ENCODE measurements at regions not wholly inside any gene's neighbourhood (a gene's known extent, or its start where the extent isn't known, plus 50 kb on each side); places are given as distances from the start of the nearest gene placed in this dataset.

DNA sequence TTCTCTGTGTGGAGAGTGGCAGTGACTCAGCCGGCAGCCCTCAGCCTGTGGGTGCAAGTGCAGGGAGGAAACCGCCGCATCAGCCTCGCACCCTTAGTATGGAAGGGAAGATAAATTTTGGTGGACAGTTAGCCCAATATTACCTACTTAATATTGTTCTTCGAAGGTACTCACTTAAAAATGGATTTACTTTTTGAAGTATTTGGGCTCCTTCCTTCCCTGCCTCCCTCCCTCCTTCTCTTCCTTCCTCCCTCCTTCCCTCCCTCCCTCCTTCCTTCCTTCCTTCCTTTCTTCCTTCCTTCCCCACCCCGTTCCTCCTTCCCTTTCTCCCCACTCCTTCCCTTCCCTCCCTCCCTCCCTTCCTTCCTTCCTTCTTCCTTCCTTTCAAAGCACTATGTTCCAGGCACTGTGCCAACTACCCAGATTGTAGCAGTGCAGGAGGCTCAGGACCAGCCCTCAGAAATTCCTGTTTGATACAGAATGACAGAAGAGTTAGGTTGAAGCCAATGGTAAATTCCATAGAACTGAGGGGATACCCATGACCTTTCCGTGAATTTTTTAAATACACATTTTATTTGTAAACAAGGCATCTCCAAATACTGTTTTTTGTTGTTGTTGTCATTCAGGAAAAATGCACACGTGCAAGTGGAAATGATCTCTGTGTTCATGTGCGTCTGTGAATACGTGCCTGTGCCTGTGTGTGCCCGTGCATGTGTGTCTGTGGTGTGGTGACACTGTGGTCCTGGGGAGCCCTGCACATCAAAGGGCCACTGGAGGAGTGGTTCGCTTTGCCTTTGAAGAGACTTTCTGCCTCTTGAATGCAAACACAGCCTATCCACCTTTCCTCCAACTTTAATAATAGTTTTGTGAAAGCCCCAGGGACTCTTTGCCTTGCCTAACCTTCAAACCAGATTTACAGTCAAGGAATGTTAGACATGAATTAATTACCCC is 141.7 kb downstream of the EDN3 start:
- Histone ChIP-seq H3K4me3 (ENCODE audit: low read length) (no peak overlapping the region), H3K4me1 (ENCODE audit: control insufficient read depth, insufficient read depth, low read length) (no peaks in the 10 kb centered on the region), H3K27ac (ENCODE audit: low read length) (no peak overlapping the region), H3K9me3 (ENCODE audit: control insufficient read depth, insufficient read depth, low read length) (no peaks in the 10 kb centered on the region), H3K27me3 (ENCODE audit: control insufficient read depth, insufficient read depth, low read length) (no peaks in the 10 kb centered on the region), H3K36me3 (ENCODE audit: control insufficient read depth, insufficient read depth, low read length) (no peaks in the 10 kb centered on the region)
- H3K4me3 Mint-ChIP-seq: no peak overlapping the region
- no peaks in the 10 kb centered on the region for H3K4me1 Mint-ChIP-seq
- no peak for DNase-seq
- intact Hi-C loops (cut with micrococcal nuclease): no loop called here
- H3K9me3 Mint-ChIP-seq: no peaks in the 10 kb centered on the region
- TF ChIP-seq, protein P1, sequence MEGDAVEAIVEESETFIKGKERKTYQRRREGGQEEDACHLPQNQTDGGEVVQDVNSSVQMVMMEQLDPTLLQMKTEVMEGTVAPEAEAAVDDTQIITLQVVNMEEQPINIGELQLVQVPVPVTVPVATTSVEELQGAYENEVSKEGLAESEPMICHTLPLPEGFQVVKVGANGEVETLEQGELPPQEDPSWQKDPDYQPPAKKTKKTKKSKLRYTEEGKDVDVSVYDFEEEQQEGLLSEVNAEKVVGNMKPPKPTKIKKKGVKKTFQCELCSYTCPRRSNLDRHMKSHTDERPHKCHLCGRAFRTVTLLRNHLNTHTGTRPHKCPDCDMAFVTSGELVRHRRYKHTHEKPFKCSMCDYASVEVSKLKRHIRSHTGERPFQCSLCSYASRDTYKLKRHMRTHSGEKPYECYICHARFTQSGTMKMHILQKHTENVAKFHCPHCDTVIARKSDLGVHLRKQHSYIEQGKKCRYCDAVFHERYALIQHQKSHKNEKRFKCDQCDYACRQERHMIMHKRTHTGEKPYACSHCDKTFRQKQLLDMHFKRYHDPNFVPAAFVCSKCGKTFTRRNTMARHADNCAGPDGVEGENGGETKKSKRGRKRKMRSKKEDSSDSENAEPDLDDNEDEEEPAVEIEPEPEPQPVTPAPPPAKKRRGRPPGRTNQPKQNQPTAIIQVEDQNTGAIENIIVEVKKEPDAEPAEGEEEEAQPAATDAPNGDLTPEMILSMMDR (IDR thresholded peaks at IDR 0.05): no peak
- WGBS (ENCODE audit: insufficient coverage): 42% methylated on average over 8 of the region's 12 CpGs
- no peak overlapping the region for H3K27ac Mint-ChIP-seq
- ATAC-seq: no peak
- H3K27me3 Mint-ChIP-seq (ENCODE audit: low read depth in 2 of 2): peaks cover 24 to 57% of the 10 kb centered on the region in 2 donors
- no peaks in the 10 kb centered on the region for H3K36me3 Mint-ChIP-seq

DNA sequence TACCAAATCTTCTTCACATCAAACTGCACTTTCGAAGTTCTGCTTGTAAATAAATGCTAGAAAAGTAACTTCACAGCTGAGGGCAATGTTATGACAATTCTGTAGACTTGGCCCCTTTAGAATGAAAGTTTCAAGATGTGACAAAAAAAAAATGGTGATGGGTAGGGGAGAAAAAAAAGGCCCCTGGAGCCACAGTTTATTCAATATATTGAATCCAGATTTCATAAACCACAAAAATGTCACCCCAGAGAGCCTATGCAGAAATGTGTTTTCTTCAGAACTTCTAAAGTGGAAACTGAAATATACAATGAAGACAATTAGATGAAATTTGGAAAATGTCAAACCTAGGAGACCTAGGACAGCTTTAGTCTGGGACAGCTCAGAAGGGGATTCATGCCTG is 143.1 kb downstream of the EDN3 start:
- Mint-ChIP-seq H3K4me3 (no peak overlapping the region), H3K9me3 (no peaks in the 10 kb centered on the region), H3K27me3 (ENCODE audit: low read depth in 2 of 2) (peaks cover 32 to 65% of the 10 kb centered on the region in 2 donors), H3K36me3 (no peaks in the 10 kb centered on the region), H3K4me1 (no peaks in the 10 kb centered on the region), H3K27ac (no peak overlapping the region)
- ATAC-seq (no peak), DNase-seq (no peak)
- no peaks in the 10 kb centered on the region for H3K27me3 ChIP-seq (ENCODE audit: control insufficient read depth, insufficient read depth, low read length)
- TF ChIP-seq, protein P1 (IDR thresholded peaks at IDR 0.05): no peak
- no peaks in the 10 kb centered on the region for H3K4me1 ChIP-seq (ENCODE audit: control insufficient read depth, insufficient read depth, low read length)
- no peaks in the 10 kb centered on the region for H3K36me3 ChIP-seq (ENCODE audit: control insufficient read depth, insufficient read depth, low read length)
- WGBS (ENCODE audit: insufficient coverage): no CpG with 5 or more reads among the region's 1 CpG
- intact Hi-C loops (cut with micrococcal nuclease): no loop called here
- H3K9me3 ChIP-seq (ENCODE audit: control insufficient read depth, insufficient read depth, low read length): no peaks in the 10 kb centered on the region
- no peak overlapping the region for H3K4me3 ChIP-seq (ENCODE audit: low read length)
- no peak overlapping the region for H3K27ac ChIP-seq (ENCODE audit: low read length)

DNA sequence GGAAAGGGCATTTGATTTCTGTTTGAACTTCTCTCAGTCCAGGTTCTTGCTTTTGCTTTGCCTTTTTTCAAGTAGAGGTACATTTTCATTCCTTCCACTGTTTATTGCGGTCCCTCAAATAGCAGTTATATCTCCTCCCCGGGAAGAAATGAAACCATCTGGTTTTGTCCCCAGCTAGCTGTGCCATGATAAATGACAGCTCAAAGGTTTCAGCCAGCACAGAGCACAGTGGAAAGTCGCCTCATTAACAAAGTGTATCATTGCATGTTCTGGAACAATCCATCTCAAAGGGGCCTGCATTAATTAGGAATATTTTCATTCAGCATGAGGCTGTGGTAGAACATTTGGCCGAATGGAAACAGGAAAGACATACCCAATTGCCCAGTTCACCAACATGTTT is 146.0 kb downstream of the EDN3 start:
- no peaks in the 10 kb centered on the region for H3K36me3 ChIP-seq (ENCODE audit: control insufficient read depth, insufficient read depth, low read length)
- DNase-seq: no peak
- no peak overlapping the region for H3K4me3 ChIP-seq (ENCODE audit: low read length)
- no peaks in the 10 kb centered on the region for H3K4me1 ChIP-seq (ENCODE audit: control insufficient read depth, insufficient read depth, low read length)
- no peak overlapping the region for H3K27ac ChIP-seq (ENCODE audit: low read length)
- no peak overlapping the region for H3K4me3 Mint-ChIP-seq
- intact Hi-C loops (cut with micrococcal nuclease): no loop called here
- no peaks in the 10 kb centered on the region for H3K9me3 Mint-ChIP-seq
- WGBS (ENCODE audit: insufficient coverage): 81% methylated on average over 4 of the region's 4 CpGs
- no peaks in the 10 kb centered on the region for H3K9me3 ChIP-seq (ENCODE audit: control insufficient read depth, insufficient read depth, low read length)
- H3K27me3 ChIP-seq (ENCODE audit: control insufficient read depth, insufficient read depth, low read length): no peaks in the 10 kb centered on the region
- H3K36me3 Mint-ChIP-seq: no peaks in the 10 kb centered on the region
- TF ChIP-seq, protein P1 (IDR thresholded peaks at IDR 0.05): no peak
- H3K4me1 Mint-ChIP-seq: no peaks in the 10 kb centered on the region
- peaks cover 35 to 80% of the 10 kb centered on the region in 2 donors for H3K27me3 Mint-ChIP-seq (ENCODE audit: low read depth in 2 of 2)
- H3K27ac Mint-ChIP-seq: no peak overlapping the region
- no peak for ATAC-seq

All from natural killer cell (primary cell).